WI38 (cell line): ENCODE measurements at regions not wholly inside any gene's neighbourhood (a gene's known extent, or its start where the extent isn't known, plus 50 kb on each side); places are given as distances from the start of the nearest gene placed in this dataset.
A peak's percentile ranks its signal among the peaks of the same experiment; 100 is the strongest.

Experiments used
- H3K4me3 ChIP-seq: 2 replicates; pipeline ENCODE4 v1.5.1; 2011; ENCODE audit warnings: low read depth, mild to moderate bottlenecking, control low read depth, low read length
- CTCF ChIP-seq: IDR thresholded peaks from 2 replicates; pipeline ENCODE4 v1.5.1; 2012; ENCODE audit warnings: low read depth, mild to moderate bottlenecking, control low read depth, low read length

GRCh38 chr11:112440518-112440917 is 179.9 kb upstream of the PLET1 start:
- 0 out of 2 replicates have a peak, but pooled peaks have one; percentile 4 for TF ChIP-seq CTCF
- H3K4me3 ChIP-seq = no peak overlapping the region

DNA sequence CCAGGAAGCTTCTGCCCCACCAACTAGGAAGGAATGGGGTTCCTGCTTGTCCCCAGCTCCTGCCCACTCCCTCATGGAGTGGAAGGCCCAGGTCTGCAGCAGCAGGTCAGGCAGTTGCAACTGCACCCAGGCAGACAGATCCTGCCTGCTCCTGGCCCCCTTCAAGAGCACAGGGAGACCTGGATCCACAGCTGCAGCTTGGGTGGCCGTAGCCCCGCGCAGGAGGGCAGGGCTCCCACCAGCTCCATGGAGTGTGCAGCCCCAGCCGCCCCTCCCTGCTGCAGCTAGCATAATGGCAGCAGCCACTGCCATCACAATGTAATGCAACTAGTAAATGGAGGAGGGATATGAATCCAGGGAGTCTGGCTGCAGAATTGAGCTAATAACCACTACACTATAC is 187.5 kb upstream of the PLET1 start:
- H3K4me3 ChIP-seq = no peak overlapping the region
- no peak for TF ChIP-seq CTCF

GRCh38 chr11:112448806-112449205 is 188.1 kb upstream of the PLET1 start:
- H3K4me3 ChIP-seq = no peak overlapping the region
- TF ChIP-seq CTCF = no peak

DNA sequence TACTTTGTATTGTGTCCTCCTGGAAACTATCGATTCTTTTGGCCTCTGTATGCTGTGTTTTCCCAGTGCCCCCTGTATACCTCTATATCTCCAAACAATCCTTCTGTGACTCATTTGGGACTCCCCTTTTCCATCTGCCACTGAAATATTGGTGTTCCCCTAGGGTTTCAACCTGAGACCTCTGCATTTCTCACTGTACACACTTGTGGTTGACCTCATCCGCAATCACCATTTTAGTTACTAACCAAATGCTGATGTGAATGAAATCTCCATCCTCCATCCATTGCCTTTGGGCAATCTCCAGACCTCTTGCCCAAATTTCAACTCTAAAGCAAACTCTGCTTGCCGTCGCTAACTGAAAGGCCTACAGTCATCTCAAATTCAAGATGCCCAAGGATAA is 190.6 kb upstream of the PLET1 start:
- no peak for TF ChIP-seq CTCF
- H3K4me3 ChIP-seq = no peak overlapping the region

DNA sequence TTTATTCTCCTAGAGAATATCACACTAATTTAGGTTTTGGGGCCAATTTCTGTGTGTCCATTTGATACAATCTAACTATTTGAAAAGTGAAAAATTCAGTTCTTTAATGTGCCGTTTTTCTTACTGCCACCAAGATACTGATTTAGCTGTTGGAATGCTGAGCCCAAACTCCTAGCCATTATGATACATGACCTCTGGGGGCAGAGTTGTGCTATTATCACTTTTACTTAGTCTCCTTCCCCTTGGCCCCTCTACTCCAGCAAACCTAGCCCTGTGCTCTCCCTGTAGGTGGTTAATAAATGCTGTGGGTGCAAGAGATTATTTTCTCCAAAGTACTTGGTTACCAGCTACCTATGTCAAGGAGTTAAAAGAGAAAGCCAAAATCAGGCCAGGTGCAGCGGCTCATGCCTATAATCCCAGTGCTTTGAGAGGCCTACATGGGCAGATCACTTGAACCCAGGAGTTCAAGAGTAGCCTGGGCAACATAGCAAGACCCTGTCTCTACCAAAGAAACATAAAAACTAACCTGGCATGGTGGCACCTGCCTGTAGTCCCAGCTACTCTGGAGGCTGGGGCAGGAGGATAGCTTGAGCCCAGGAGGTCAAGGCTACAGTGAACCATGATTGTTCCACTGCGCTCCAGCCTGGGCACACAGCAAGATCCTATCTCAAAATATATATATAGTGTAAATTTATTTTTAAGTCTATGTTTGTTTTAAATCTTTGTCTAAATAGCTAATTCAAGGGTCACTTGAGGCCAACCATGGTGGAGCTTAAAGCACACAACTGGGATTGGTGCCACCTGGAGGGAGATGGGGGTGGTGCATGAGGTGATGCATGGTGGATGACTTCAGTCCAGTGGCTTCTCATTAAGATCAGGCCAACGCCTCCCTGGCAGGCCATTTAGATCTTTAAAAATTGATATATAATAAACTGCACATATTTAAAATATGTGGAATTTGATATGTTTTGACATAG is 193.2 kb upstream of the PLET1 start:
- TF ChIP-seq CTCF = peak; percentile 24; the same call in 1 of the 2 replicates
- H3K4me3 ChIP-seq = no peak overlapping the region

DNA sequence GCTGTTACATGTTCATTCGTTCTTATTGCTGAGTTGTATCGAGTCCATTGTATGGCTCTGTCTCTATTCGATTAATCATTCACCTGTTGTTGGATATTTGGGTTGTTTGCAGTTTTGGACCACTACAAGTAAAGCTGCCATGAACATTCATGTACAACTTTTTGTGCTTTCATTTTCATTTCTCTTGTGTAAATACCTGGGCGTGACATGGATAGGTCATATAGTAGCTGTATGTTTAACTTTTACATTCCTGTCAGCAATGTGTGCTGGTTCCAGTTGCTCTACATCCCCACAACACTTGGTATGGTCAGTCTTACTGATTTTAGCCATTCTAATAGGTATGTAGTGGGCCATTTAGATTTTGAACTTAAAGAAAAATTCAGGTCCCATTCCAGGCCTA is 194.2 kb upstream of the PLET1 start:
- TF ChIP-seq CTCF = no peak
- no peak overlapping the region for H3K4me3 ChIP-seq

- no peak for TF ChIP-seq CTCF
- H3K4me3 ChIP-seq = no peak overlapping the region
Observed at GRCh38 chr11:112455791-112456190, 195.1 kb upstream of the PLET1 start.
